ENCODE measurements at regions not wholly inside any gene's neighbourhood (a gene's known extent, or its start where the extent isn't known, plus 50 kb on each side); places are given as distances from the start of the nearest gene placed in this dataset.

- DNase-seq (ENCODE audit: extremely low read depth, low read depth): no peak
- TF ChIP-seq CTCF (IDR thresholded peaks at IDR 0.05; ENCODE audit: low read depth, low read length): no peak
Measured at GRCh38 chr9:82367929-82368328, 379.4 kb downstream of the SPATA31D1 start.

- no peak for TF ChIP-seq CTCF (IDR thresholded peaks at IDR 0.05; ENCODE audit: low read depth, low read length)
- no peak for DNase-seq (ENCODE audit: extremely low read depth, low read depth)
Measured at GRCh38 chr9:82369251-82369945, 380.8 kb downstream of the SPATA31D1 start.

- no peak for DNase-seq (ENCODE audit: extremely low read depth, low read depth)
- no peak for TF ChIP-seq CTCF (IDR thresholded peaks at IDR 0.05; ENCODE audit: low read depth, low read length)
Measured at GRCh38 chr9:82375041-82375440, 386.5 kb downstream of the SPATA31D1 start.

GRCh38 chr9:82376677-82377232, 388.2 kb downstream of the SPATA31D1 start:
- no peak for TF ChIP-seq CTCF (IDR thresholded peaks at IDR 0.05; ENCODE audit: low read depth, low read length)
- DNase-seq (ENCODE audit: extremely low read depth, low read depth): no peak

GRCh38 chr9:82382887-82383616, 394.5 kb downstream of the SPATA31D1 start:
- TF ChIP-seq CTCF (IDR thresholded peaks at IDR 0.05; ENCODE audit: low read depth, low read length): no peak
- DNase-seq (ENCODE audit: extremely low read depth, low read depth): no peak

- no peak for DNase-seq (ENCODE audit: extremely low read depth, low read depth)
- TF ChIP-seq CTCF (IDR thresholded peaks at IDR 0.05; ENCODE audit: low read depth, low read length): no peak
Measured at GRCh38 chr9:82385633-82386032, 397.1 kb downstream of the SPATA31D1 start.

- no peak for TF ChIP-seq CTCF (IDR thresholded peaks at IDR 0.05; ENCODE audit: low read depth, low read length)
Measured at GRCh38 chr9:82397534-82397933, 409.0 kb downstream of the SPATA31D1 start.

More at GRCh38 chr9:82397534-82397933, 409.0 kb downstream of the SPATA31D1 start:
- no peak for DNase-seq (ENCODE audit: extremely low read depth, low read depth)
